ENCODE measurements at regions not wholly inside any gene's neighbourhood (a gene's known extent, or its start where the extent isn't known, plus 50 kb on each side); places are given as distances from the start of the nearest gene placed in this dataset.

DNA sequence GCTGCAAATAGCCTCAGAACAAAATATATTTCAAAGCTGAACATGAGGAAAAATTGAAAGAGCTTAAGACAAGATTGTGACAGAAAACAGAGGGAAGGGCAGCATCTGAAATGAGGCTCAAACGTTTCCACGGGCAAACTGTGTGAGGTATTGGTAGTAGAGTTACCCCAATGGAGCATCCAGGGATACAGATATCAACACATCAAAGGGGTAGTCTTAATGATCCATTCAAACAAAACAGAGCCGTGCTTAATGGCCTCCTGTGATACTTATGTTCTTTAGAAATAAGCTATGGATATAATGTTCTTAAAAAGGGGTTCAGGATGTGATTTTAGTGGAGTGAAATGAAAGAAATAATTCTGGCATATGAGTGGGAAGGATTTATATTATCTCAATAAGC is 430.3 kb upstream of the PDZRN3 start:
- no peak overlapping the region for H3K4me3 ChIP-seq (ENCODE audit: low read length)
- no peak overlapping the region for H3K27ac ChIP-seq (ENCODE audit: low read length)
- no peaks in the 10 kb centered on the region for H3K36me3 ChIP-seq (ENCODE audit: insufficient read depth, low read length)
- no peaks in the 10 kb centered on the region for H3K9me2 ChIP-seq (ENCODE audit: insufficient read depth, low read length)
- no peak overlapping the region for H3K4me2 ChIP-seq (ENCODE audit: low read length)
- no peaks in the 10 kb centered on the region for H3F3A ChIP-seq (ENCODE audit: insufficient read depth, low read length, poor library complexity, severe bottlenecking)
- H3K9ac ChIP-seq (ENCODE audit: low read length): no peak overlapping the region
- no peaks in the 10 kb centered on the region for H3K27me3 ChIP-seq (ENCODE audit: insufficient read depth, low read depth, low read length)
- no peak overlapping the region for H2AFZ ChIP-seq (ENCODE audit: low read depth, low read length)
- H4K20me1 ChIP-seq (ENCODE audit: insufficient read depth): no peaks in the 10 kb centered on the region
- TF ChIP-seq EZH2 (IDR thresholded peaks at IDR 0.05; ENCODE audit: borderline replicate concordance, insufficient read depth, low read length, poor library complexity, severe bottlenecking) (no peak), RAD21 (conservative IDR thresholded peaks at IDR 0.05) (no peak), POLR2AphosphoS5 (IDR thresholded peaks at IDR 0.05) (no peak)
- no peaks in the 10 kb centered on the region for H3K79me2 ChIP-seq (replicated peaks; ENCODE audit: insufficient read depth, low read length)
- no peaks in the 10 kb centered on the region for H3K9me3 ChIP-seq (ENCODE audit: low read length)

DNA sequence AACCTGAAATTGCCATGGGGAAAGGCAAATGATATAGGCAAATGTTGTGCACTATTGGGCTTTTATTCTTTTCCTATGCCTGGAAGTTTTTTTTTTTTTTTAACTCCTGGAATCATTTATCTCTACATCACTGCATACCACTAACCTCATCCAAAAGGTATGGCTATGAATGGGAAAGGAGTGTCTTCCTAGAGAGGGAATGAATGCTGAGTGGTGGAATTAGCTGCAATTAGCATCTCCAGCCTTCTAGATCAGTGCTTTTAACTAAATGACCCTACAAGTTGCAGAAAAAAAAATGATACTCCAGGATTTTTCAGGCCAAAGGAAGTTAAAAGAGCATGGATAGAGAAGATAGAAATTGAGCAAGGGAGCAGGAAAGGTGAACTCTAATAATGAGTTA is 429.8 kb upstream of the PDZRN3 start:
- Histone ChIP-seq H3K27me3 (ENCODE audit: insufficient read depth, low read depth, low read length) (no peaks in the 10 kb centered on the region), H3F3A (ENCODE audit: insufficient read depth, low read length, poor library complexity, severe bottlenecking) (no peaks in the 10 kb centered on the region), H3K9me2 (ENCODE audit: insufficient read depth, low read length) (no peaks in the 10 kb centered on the region), H3K4me3 (ENCODE audit: low read length) (no peak overlapping the region), H4K20me1 (ENCODE audit: insufficient read depth) (no peaks in the 10 kb centered on the region), H3K9me3 (ENCODE audit: low read length) (no peaks in the 10 kb centered on the region), H3K9ac (ENCODE audit: low read length) (no peak overlapping the region), H3K36me3 (ENCODE audit: insufficient read depth, low read length) (no peaks in the 10 kb centered on the region), H3K4me2 (ENCODE audit: low read length) (no peak overlapping the region), H3K79me2 (replicated peaks; ENCODE audit: insufficient read depth, low read length) (no peaks in the 10 kb centered on the region), H2AFZ (ENCODE audit: low read depth, low read length) (no peak overlapping the region), H3K27ac (ENCODE audit: low read length) (no peak overlapping the region)
- no peak for TF ChIP-seq EP300 (conservative IDR thresholded peaks at IDR 0.05; ENCODE audit: poor library complexity, severe bottlenecking)
- TF ChIP-seq MXI1 (conservative IDR thresholded peaks at IDR 0.05; ENCODE audit: poor library complexity, severe bottlenecking): no peak
- TF ChIP-seq EZH2 (IDR thresholded peaks at IDR 0.05; ENCODE audit: borderline replicate concordance, insufficient read depth, low read length, poor library complexity, severe bottlenecking): no peak
- no peak for TF ChIP-seq RAD21 (conservative IDR thresholded peaks at IDR 0.05)
- TF ChIP-seq POLR2AphosphoS5 (IDR thresholded peaks at IDR 0.05): no peak
- TF ChIP-seq TAF1 (IDR thresholded peaks at IDR 0.05; ENCODE audit: low read depth): no peak

DNA sequence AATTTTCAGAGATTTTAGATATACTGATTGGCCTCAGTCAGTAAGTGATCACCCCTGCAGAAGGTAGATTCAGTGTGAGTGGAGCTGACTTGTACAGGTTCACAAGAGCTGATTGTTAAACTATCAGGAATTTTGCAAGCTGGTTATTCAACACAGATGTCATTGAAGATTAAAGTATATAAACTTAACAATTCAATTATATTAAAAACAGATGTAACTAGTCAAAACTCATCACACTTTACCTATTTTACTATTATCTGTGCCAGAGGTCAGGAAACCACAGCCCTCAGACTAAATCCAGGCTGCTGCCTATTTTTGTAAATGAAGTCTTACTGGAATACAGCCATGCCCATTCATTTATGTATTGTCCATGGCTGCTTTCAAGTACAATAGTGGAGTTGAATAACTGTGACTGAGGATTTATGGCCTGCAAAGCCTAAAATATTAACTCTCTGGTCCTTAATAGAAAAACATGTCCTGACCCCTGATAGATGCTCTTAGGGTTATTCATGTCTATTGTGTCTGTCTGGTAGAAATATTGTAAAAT is 429.3 kb upstream of the PDZRN3 start:
- TF ChIP-seq, protein P1, sequence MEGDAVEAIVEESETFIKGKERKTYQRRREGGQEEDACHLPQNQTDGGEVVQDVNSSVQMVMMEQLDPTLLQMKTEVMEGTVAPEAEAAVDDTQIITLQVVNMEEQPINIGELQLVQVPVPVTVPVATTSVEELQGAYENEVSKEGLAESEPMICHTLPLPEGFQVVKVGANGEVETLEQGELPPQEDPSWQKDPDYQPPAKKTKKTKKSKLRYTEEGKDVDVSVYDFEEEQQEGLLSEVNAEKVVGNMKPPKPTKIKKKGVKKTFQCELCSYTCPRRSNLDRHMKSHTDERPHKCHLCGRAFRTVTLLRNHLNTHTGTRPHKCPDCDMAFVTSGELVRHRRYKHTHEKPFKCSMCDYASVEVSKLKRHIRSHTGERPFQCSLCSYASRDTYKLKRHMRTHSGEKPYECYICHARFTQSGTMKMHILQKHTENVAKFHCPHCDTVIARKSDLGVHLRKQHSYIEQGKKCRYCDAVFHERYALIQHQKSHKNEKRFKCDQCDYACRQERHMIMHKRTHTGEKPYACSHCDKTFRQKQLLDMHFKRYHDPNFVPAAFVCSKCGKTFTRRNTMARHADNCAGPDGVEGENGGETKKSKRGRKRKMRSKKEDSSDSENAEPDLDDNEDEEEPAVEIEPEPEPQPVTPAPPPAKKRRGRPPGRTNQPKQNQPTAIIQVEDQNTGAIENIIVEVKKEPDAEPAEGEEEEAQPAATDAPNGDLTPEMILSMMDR (IDR thresholded peaks at IDR 0.05; ENCODE audit: poor library complexity, severe bottlenecking): no peak
- no peak for TF ChIP-seq MXI1 (conservative IDR thresholded peaks at IDR 0.05; ENCODE audit: poor library complexity, severe bottlenecking)
- TF ChIP-seq EP300 (conservative IDR thresholded peaks at IDR 0.05; ENCODE audit: poor library complexity, severe bottlenecking): no peak
- TF ChIP-seq, protein P2, sequence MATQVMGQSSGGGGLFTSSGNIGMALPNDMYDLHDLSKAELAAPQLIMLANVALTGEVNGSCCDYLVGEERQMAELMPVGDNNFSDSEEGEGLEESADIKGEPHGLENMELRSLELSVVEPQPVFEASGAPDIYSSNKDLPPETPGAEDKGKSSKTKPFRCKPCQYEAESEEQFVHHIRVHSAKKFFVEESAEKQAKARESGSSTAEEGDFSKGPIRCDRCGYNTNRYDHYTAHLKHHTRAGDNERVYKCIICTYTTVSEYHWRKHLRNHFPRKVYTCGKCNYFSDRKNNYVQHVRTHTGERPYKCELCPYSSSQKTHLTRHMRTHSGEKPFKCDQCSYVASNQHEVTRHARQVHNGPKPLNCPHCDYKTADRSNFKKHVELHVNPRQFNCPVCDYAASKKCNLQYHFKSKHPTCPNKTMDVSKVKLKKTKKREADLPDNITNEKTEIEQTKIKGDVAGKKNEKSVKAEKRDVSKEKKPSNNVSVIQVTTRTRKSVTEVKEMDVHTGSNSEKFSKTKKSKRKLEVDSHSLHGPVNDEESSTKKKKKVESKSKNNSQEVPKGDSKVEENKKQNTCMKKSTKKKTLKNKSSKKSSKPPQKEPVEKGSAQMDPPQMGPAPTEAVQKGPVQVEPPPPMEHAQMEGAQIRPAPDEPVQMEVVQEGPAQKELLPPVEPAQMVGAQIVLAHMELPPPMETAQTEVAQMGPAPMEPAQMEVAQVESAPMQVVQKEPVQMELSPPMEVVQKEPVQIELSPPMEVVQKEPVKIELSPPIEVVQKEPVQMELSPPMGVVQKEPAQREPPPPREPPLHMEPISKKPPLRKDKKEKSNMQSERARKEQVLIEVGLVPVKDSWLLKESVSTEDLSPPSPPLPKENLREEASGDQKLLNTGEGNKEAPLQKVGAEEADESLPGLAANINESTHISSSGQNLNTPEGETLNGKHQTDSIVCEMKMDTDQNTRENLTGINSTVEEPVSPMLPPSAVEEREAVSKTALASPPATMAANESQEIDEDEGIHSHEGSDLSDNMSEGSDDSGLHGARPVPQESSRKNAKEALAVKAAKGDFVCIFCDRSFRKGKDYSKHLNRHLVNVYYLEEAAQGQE (IDR thresholded peaks at IDR 0.05; ENCODE audit: borderline replicate concordance): no peak
- TF ChIP-seq POLR2AphosphoS5 (IDR thresholded peaks at IDR 0.05): no peak
- TF ChIP-seq TAF1 (IDR thresholded peaks at IDR 0.05; ENCODE audit: low read depth): no peak
- no peak for TF ChIP-seq EZH2 (IDR thresholded peaks at IDR 0.05; ENCODE audit: borderline replicate concordance, insufficient read depth, low read length, poor library complexity, severe bottlenecking)
- no peak for TF ChIP-seq RAD21 (conservative IDR thresholded peaks at IDR 0.05)
- TF ChIP-seq SMC3 (conservative IDR thresholded peaks at IDR 0.05; ENCODE audit: poor library complexity): no peak
- Histone ChIP-seq H3F3A (ENCODE audit: insufficient read depth, low read length, poor library complexity, severe bottlenecking) (no peaks in the 10 kb centered on the region), H3K79me2 (replicated peaks; ENCODE audit: insufficient read depth, low read length) (no peaks in the 10 kb centered on the region), H3K36me3 (ENCODE audit: insufficient read depth, low read length) (no peaks in the 10 kb centered on the region), H4K20me1 (ENCODE audit: insufficient read depth) (no peaks in the 10 kb centered on the region), H3K27me3 (ENCODE audit: insufficient read depth, low read depth, low read length) (no peaks in the 10 kb centered on the region), H3K27ac (ENCODE audit: low read length) (no peak overlapping the region), H3K9me2 (ENCODE audit: insufficient read depth, low read length) (no peaks in the 10 kb centered on the region), H3K4me2 (ENCODE audit: low read length) (no peak overlapping the region), H2AFZ (ENCODE audit: low read depth, low read length) (no peak overlapping the region), H3K9me3 (ENCODE audit: low read length) (no peaks in the 10 kb centered on the region), H3K9ac (ENCODE audit: low read length) (no peak overlapping the region), H3K4me3 (ENCODE audit: low read length) (no peak overlapping the region)
